ENCODE measurements at regions not wholly inside any gene's neighbourhood (a gene's known extent, or its start where the extent isn't known, plus 50 kb on each side); places are given as distances from the start of the nearest gene placed in this dataset.
A peak's percentile ranks its signal among the peaks of the same experiment; 100 is the strongest.

DNA sequence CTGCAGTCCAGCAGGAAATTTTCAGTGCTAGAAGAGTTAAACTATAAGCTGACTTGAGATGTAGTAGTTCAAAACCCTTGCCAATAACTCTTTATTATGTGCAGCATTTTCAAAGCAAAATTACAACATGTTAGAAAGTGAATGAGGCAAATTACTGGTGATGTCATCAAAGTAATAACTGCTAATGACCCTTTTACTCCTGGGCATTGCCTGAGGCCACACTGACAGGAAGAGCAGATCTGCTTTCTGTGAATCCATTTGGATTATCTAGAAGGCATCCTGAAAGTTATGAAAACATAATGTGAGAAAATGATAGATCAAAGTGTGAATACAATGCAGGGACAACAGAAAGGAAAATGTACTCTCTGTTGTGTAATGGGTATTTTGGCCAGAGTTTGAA lies 139.6 kb upstream of the TRIB2 start:
- FAIRE-seq: no peak

- no peak for FAIRE-seq
Observed at GRCh38 chr2:12577567-12578253, 139.0 kb upstream of the TRIB2 start.

GRCh38 chr2:12579018-12579417 lies 137.7 kb upstream of the TRIB2 start:
- FAIRE-seq: no peak

DNA sequence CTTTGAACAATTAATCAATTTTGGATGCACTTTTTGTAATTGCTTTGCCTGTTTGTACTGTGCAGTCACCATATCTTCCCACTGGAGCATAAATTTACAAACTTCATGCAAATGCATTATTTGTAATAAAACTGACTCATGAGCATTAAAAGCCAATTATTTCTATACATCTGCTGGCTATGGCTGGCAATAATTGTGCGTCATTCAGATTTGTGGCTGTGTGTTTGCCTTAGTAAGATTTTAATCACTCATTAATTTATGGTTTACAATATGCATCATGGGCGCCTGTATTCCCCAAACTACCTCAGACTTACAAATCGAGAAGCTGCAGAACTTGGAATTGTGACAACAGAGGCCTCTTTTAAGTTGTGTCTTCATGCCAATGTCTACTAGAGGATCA lies 132.4 kb upstream of the TRIB2 start:
- FAIRE-seq: no peak

DNA sequence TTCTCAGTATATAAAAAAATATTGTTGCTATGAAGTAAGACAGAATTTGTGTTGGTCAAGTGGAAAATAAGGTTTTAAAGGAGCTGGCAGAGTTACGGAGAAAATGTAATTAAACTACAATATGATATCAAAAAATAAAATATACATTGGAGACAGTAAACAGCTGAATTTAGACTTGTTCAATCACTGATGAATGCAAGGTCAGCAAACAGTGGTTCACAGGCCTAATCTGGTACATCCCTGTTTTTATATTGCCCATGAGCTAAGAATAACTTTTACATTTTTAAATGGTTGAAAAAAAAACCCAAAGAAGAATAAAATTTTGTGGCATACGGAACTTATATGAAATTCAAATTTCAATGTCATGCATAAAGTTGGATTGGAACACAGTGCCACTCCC lies 131.0 kb upstream of the TRIB2 start:
- no peak for FAIRE-seq

DNA sequence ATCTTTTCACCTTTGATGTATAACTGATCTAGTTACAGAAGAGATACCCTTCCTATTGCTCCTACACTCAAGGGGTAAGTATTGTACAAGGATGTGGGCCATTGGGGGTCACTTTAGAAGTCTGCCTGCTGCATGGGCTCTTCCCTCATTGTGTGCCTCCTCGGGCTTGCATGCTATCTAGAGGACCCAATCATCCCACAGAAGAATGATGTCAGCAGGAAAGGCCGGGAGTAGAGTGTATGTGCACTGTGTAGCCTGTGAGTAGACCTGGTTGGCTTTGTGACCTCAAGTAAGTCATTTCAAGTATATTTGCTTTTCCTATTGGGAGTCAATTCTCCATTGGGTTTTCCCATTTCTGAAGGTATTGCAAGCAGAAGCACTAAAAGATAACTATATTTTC lies 129.5 kb upstream of the TRIB2 start:
- no peak for FAIRE-seq

- no peak for FAIRE-seq
Observed at GRCh38 chr2:12587729-12588522, 128.8 kb upstream of the TRIB2 start.

DNA sequence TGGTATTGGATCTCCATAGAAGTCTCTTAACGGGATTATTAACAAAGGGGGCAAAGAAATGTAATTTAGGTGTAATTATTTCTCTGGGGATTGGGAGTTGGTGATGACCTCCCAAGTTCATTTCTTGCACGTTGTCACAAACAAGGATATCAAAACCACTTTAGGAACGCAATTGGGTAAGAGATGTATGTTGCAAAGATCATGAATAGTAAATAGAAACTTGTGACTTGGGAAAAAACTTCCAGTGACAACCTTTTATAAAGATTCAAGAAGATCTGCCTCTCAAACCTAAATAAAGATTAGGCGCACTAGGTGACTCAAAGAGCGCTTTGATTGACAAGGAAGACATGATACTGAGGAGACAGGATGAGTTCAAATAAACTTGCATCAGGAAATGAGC lies 127.8 kb upstream of the TRIB2 start:
- FAIRE-seq: no peak

DNA sequence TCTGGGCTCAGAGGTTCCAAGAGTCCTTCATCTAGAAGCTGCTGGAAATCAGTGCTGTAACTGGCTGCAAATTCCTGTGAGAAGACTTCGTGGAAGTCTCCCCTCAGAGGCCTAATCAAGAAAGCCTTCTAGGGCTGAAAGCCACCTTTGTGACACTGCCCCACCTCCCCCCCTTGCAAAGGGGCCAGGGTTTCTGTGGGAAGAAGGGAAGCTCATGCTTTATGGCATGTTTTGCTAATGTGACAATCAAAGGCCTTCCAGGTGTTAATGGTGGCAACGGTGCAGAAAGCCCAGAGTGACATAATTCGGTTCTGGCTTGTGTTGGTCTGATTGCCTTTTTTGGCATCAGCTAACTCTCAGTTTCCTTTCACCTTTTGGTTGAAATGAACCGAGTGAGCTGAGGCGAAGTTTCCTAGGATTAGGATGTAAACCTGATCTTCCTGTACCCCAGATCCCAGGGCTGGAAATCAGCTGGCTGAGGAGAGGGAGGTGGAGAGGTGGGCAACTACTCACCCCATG lies 126.9 kb upstream of the TRIB2 start:
- no peak for FAIRE-seq

GRCh38 chr2:12592296-12592695 lies 124.4 kb upstream of the TRIB2 start:
- FAIRE-seq: no peak

- no peak for FAIRE-seq
Observed at GRCh38 chr2:12594590-12594989, 122.1 kb upstream of the TRIB2 start.

- no peak for FAIRE-seq
Observed at GRCh38 chr2:12596771-12597170, 120.0 kb upstream of the TRIB2 start.

DNA sequence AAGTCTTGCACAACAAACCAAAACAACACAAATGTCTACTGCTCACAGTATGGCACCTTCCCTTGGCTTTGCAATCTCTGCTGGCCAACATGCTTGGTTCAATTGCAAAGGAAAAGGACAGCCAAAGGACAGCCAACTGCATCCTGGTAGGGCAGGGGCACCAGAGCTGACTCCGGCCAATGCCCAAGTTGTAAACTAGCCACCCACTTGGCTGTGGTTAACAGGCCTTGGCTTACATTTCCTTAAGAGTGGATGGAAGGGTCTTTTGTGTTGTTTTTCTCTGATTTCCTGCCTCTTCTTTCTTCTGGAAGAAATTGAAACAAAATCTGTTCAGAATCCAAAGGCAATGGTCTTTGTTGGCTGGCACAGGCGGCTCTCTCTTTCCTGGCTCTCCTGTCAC lies 119.1 kb upstream of the TRIB2 start:
- FAIRE-seq: no peak

- no peak for FAIRE-seq
Observed at GRCh38 chr2:12602661-12603060, 114.1 kb upstream of the TRIB2 start.

DNA sequence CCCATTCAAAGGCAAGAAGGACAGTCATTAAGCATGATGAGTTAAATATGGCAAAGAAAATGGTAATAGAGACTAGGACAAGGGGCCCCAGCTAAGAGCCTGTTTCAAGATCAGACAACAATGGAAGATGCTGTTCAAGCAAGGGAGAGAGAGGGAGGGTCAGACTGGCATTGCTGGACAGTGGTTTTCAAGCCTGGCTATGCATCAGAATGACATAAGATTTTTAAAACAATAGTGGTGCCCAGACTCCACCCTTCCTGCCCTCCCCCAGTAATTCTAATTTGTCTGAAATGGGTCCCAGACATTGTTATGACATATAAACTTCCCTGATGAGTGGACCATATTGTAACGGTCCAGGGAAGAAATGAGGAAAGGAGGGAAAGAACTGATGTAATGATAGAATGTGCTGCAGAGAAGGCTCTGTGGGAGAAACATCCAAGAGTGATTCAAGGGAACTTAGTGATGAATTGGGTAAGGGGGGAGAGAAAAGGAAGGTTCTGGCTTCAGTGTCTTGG lies 112.9 kb upstream of the TRIB2 start:
- no peak for FAIRE-seq

GRCh38 chr2:12604341-12604740 lies 112.4 kb upstream of the TRIB2 start:
- no peak for FAIRE-seq

- no peak for FAIRE-seq
Observed at GRCh38 chr2:12605366-12605765, 111.4 kb upstream of the TRIB2 start.

- FAIRE-seq: no peak
Observed at GRCh38 chr2:12605936-12606335, 110.8 kb upstream of the TRIB2 start.

DNA sequence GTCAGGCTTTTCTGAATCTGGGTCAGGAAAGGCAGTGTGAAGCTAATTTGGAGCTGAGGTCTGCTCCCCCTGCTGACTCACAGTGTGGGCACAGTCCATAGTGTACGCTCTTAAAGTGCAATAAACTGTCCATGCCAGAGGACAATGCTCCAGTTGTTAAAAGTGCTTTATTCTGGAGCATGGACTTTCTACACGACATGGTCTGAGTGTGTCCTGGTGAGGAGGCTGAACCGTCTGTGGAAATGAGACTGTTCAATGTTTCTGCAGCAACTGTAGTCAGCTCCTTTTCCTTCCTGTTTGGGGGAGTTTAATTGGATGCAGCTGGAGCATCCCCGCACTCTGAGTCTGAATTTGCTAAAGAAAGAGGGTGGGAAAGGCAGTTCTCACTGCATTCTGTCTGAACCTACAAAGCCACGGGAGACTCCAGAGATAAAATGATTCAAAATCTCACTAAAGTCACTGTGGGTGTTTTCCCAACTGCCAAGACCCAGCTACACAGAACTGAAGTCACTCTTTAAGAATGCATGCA lies 110.2 kb upstream of the TRIB2 start:
- FAIRE-seq: no peak

- no peak for FAIRE-seq
Observed at GRCh38 chr2:12607971-12608370, 108.8 kb upstream of the TRIB2 start.

- FAIRE-seq: peak; percentile 25
Observed at GRCh38 chr2:12610314-12610713, 106.4 kb upstream of the TRIB2 start.

DNA sequence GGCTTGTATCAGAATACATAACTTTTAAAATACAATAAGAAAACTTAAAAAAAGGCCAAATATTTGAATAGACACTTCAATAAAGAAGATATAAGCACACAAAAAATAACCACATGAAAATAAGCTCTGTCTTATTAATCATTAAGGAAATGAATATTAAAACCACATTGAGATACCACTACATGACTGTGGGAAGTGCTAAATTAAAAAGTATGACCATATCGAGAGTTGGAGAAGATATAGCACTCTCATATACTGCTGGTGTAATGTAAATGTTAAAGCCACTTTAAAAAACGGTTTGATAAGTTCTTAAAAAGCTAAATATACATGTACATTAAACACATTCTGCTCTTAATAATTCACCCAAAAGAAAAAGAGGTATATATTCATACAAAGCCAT lies 104.6 kb upstream of the TRIB2 start:
- FAIRE-seq: peak; percentile 55

DNA sequence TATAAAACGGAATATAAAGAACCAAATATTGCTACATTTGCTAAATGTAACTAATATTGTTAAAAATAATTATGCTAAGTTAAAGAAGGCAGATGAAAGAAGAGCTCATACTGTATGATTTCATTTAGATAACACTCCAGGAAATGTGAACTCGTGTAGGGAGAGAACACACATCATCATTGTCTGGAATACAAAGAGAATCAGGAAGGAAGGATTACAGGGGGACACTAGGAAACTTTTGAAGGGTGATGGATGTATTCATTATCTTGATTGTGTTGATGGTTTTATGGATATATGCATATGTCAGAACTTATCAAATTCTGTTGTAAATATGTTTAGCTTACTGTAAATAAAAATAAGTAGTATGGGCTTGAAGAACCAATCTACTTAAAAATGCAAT lies 104.1 kb upstream of the TRIB2 start:
- FAIRE-seq: no peak
